OCI-LY3 (cell line): ENCODE measurements at regions not wholly inside any gene's neighbourhood (a gene's known extent, or its start where the extent isn't known, plus 50 kb on each side); places are given as distances from the start of the nearest gene placed in this dataset.

Experiments used
- CTCF ChIP-seq: fragments of 200-600, 300-600 bp; sonication (generic); IDR thresholded peaks from 2 replicates; pipeline ENCODE4 v1.5.1; 2014; ENCODE audit warnings: antibody characterized with exemption, low read length, low read depth
- EZH2phosphoT487 ChIP-seq: fragments of 200-600 bp; shearing (Covaris generic); IDR thresholded peaks from 2 replicates; pipeline ENCODE4 v1.6.1; 2018; ENCODE audit warnings: antibody characterized with exemption, mixed run types, low read depth

GRCh38 chr18:28398471-28398870 lies 221.5 kb upstream of the CDH2 start:
- TF ChIP-seq CTCF = no peak
- no peak for TF ChIP-seq EZH2phosphoT487
